ENCODE measurements at regions not wholly inside any gene's neighbourhood (a gene's known extent, or its start where the extent isn't known, plus 50 kb on each side); places are given as distances from the start of the nearest gene placed in this dataset.

DNA sequence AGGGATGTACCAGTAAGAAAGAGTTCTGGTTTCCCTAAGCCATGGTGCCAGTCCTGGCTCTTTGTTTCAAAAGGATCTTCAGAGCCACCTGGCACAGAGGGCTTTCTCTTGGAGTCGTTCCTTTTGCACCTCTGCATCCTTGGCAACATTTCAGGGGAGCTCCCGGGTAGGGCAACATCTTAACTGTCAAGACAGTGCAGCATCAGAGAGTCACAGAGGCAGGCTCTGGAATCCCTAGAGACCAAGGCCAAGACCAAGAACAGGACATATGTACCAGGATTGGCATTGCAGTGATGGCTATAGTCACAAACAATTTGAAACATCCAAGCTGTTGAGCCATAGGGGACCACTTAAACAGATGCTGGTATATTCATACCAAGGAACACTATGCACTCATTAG, 129.4 kb upstream of the ADPGK start:
- WGBS, 4 donors = 58 to 80% (median 71%) methylated on average over 1 to 2 of the region's 2 CpGs
- TF ChIP-seq, protein P1, sequence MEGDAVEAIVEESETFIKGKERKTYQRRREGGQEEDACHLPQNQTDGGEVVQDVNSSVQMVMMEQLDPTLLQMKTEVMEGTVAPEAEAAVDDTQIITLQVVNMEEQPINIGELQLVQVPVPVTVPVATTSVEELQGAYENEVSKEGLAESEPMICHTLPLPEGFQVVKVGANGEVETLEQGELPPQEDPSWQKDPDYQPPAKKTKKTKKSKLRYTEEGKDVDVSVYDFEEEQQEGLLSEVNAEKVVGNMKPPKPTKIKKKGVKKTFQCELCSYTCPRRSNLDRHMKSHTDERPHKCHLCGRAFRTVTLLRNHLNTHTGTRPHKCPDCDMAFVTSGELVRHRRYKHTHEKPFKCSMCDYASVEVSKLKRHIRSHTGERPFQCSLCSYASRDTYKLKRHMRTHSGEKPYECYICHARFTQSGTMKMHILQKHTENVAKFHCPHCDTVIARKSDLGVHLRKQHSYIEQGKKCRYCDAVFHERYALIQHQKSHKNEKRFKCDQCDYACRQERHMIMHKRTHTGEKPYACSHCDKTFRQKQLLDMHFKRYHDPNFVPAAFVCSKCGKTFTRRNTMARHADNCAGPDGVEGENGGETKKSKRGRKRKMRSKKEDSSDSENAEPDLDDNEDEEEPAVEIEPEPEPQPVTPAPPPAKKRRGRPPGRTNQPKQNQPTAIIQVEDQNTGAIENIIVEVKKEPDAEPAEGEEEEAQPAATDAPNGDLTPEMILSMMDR (IDR thresholded peaks at IDR 0.05) = no peak
- TF ChIP-seq POLR2A (IDR thresholded peaks at IDR 0.05) = no peak
- intact Hi-C loops (cut with DNase I) = no loop called here
- Histone ChIP-seq H3K4me3 (no peak overlapping the region), H3K27me3 (no peaks in the 10 kb centered on the region), H3K36me3 (replicated peaks in 1 of 2) (no peaks in the 10 kb centered on the region), H3K27ac (no peak overlapping the region), H3K9me3 (replicated peaks in 1 of 3) (no peaks in the 10 kb centered on the region), H3K4me1 (replicated peaks in 1 of 2) (no peaks in the 10 kb centered on the region)
- DNase-seq = no peak

DNA sequence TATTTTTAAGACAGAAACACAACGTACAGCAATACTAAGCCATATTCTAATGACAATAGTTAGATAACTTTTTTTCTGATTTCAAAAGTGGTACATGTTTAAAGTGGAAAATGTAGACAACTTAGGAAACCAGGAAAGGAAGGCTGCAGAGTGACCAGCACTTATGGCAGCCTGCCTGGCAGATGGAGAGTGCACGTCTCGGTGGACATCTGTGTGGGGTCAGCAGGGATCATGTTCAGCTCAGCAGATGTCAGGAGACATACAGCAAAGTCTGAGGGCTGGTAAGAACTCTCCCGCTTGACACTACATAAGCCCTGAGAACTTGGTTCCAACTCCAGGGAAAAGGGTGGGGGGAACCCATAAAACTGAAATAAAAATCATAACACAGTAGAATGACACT, 128.6 kb upstream of the ADPGK start:
- no peaks in the 10 kb centered on the region for H3K4me1 ChIP-seq (replicated peaks in 1 of 2)
- TF ChIP-seq POLR2A (IDR thresholded peaks at IDR 0.05) = no peak
- TF ChIP-seq, protein P1 (IDR thresholded peaks at IDR 0.05) = no peak
- no peaks in the 10 kb centered on the region for H3K36me3 ChIP-seq (replicated peaks in 1 of 2)
- WGBS, 4 donors = 44 to 52% (median 49%) methylated on average over 4 of the region's 4 CpGs
- H3K27ac ChIP-seq = no peak overlapping the region
- H3K27me3 ChIP-seq = no peaks in the 10 kb centered on the region
- H3K9me3 ChIP-seq (replicated peaks in 1 of 3) = no peaks in the 10 kb centered on the region
- DNase-seq = no peak
- intact Hi-C loops (cut with DNase I) = no loop called here
- H3K4me3 ChIP-seq = no peak overlapping the region

DNA sequence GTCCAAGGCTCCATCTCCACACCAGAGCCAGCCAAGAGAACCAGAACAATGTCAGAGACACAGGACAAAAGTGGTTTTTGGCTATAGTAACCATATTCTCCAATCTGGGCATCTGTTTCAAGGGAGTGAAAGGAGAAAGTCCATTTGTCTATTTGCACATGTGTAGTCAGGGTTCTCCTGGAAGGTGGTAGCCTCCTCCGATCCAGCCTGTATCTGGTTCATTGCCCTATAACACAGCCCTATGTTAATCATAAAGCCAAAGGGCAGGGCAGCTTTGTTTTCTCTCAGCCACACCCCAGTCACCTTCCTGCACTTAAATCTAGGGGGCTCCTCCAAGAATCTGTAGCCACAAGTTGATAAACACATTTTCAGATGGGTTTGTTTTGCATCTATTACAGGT, 128.1 kb upstream of the ADPGK start:
- no peaks in the 10 kb centered on the region for H3K4me1 ChIP-seq (replicated peaks in 1 of 2)
- no peak overlapping the region for H3K27ac ChIP-seq
- H3K4me3 ChIP-seq = no peak overlapping the region
- WGBS, 4 donors = 86 to 100% (median 89%) methylated on average over 1 of the region's 1 CpG
- no peak for TF ChIP-seq POLR2A (IDR thresholded peaks at IDR 0.05)
- TF ChIP-seq, protein P1 (IDR thresholded peaks at IDR 0.05) = no peak
- no peaks in the 10 kb centered on the region for H3K27me3 ChIP-seq
- intact Hi-C loops (cut with DNase I) = no loop called here
- no peak for DNase-seq
- no peaks in the 10 kb centered on the region for H3K36me3 ChIP-seq (replicated peaks in 1 of 2)
- H3K9me3 ChIP-seq (replicated peaks in 1 of 3) = no peaks in the 10 kb centered on the region

DNA sequence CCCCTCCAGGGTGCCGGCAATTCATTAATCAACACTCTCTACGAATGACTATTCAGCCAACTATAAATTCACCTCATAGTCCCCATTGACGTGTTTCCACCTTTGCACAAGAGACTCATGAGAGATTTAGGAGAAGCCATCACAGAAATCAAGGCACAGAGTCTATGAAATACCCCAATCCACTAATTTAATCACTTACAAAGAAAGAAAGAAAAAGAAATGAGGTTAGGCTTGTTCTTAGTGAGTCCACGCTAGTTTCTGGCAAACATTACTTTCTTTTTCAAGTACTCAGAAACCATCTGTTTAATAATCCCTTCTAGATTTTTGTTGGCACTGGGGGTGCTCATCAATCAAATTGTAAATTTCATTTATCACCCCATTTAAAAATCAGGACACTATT, 125.2 kb upstream of the ADPGK start:
- 79 to 84% (median 81%) methylated on average over 4 of the region's 4 CpGs for WGBS, 4 donors
- DNase-seq = no peak
- H3K27me3 ChIP-seq = no peaks in the 10 kb centered on the region
- TF ChIP-seq, protein P1 (IDR thresholded peaks at IDR 0.05) = no peak
- TF ChIP-seq POLR2A (IDR thresholded peaks at IDR 0.05) = no peak
- H3K27ac ChIP-seq = no peak overlapping the region
- no peaks in the 10 kb centered on the region for H3K9me3 ChIP-seq (replicated peaks in 1 of 3)
- H3K4me3 ChIP-seq = no peak overlapping the region
- intact Hi-C loops (cut with DNase I) = no loop called here
- no peaks in the 10 kb centered on the region for H3K36me3 ChIP-seq (replicated peaks in 1 of 2)
- no peaks in the 10 kb centered on the region for H3K4me1 ChIP-seq (replicated peaks in 1 of 2)
